ENCODE measurements at regions not wholly inside any gene's neighbourhood (a gene's known extent, or its start where the extent isn't known, plus 50 kb on each side); places are given as distances from the start of the nearest gene placed in this dataset.

- no peak for TF ChIP-seq CTCF (optimal IDR thresholded peaks at IDR 0.05 in 1 of 3, IDR thresholded peaks at IDR 0.05 in 1 of 3, conservative IDR thresholded peaks at IDR 0.05 in 1 of 3; ENCODE audit: extremely low read depth in 1 of 3, insufficient read depth in 2 of 3, low read length in 3 of 3)
- no peak for TF ChIP-seq EZH2 (IDR thresholded peaks at IDR 0.05; ENCODE audit: low read length)
These were observed 1717.2 kb upstream of the C9orf72 start for GRCh38 chr9:29290516-29290915.

Data from keratinocyte (primary cell).